ENCODE measurements at regions not wholly inside any gene's neighbourhood (a gene's known extent, or its start where the extent isn't known, plus 50 kb on each side); places are given as distances from the start of the nearest gene placed in this dataset.
A peak's percentile ranks its signal among the peaks of the same experiment; 100 is the strongest.
"Not testable (repeated sequence)": the region's sequence is repeated elsewhere in the genome, so short reads cannot be mapped to it uniquely, and the experiment has no call there.

GRCh38 chr9:75540185-75540584, 350.3 kb upstream of the PCSK5 start:
- DNase-seq (ENCODE audit: insufficient read length, low spot score): no peak
- no peak for FAIRE-seq
- TF ChIP-seq POLR2A (IDR thresholded peaks at IDR 0.05; ENCODE audit: low read depth, low read length): no peak

- no peak for DNase-seq (ENCODE audit: insufficient read length, low spot score)
- TF ChIP-seq POLR2A (IDR thresholded peaks at IDR 0.05; ENCODE audit: low read depth, low read length): no peak
- no peak for FAIRE-seq
These were observed 348.7 kb upstream of the PCSK5 start for GRCh38 chr9:75541734-75542133.

GRCh38 chr9:75544815-75545214, 345.7 kb upstream of the PCSK5 start:
- DNase-seq (ENCODE audit: insufficient read length, low spot score) (no peak), FAIRE-seq (no peak)
- no peak for TF ChIP-seq POLR2A (IDR thresholded peaks at IDR 0.05; ENCODE audit: low read depth, low read length)

- FAIRE-seq: no peak
- TF ChIP-seq POLR2A (IDR thresholded peaks at IDR 0.05; ENCODE audit: low read depth, low read length): no peak
- no peak for DNase-seq (ENCODE audit: insufficient read length, low spot score)
These were observed 345.2 kb upstream of the PCSK5 start for GRCh38 chr9:75545287-75545686.

- no peak for FAIRE-seq
- TF ChIP-seq POLR2A (IDR thresholded peaks at IDR 0.05; ENCODE audit: low read depth, low read length): no peak
- no peak for DNase-seq (ENCODE audit: insufficient read length, low spot score)
These were observed 341.6 kb upstream of the PCSK5 start for GRCh38 chr9:75548871-75549270.

- FAIRE-seq (no peak), DNase-seq (ENCODE audit: insufficient read length, low spot score) (no peak)
- TF ChIP-seq POLR2A (IDR thresholded peaks at IDR 0.05; ENCODE audit: low read depth, low read length): no peak
These were observed 338.6 kb upstream of the PCSK5 start for GRCh38 chr9:75551861-75552260.

GRCh38 chr9:75552941-75553340, 337.5 kb upstream of the PCSK5 start:
- FAIRE-seq (no peak), DNase-seq (ENCODE audit: insufficient read length, low spot score) (no peak)
- no peak for TF ChIP-seq POLR2A (IDR thresholded peaks at IDR 0.05; ENCODE audit: low read depth, low read length)

- not testable (repeated sequence) for FAIRE-seq; DNase-seq (ENCODE audit: insufficient read length, low spot score)
These were observed 323.7 kb upstream of the PCSK5 start for GRCh38 chr9:75566813-75567212.

GRCh38 chr9:75570538-75570937, 319.9 kb upstream of the PCSK5 start:
- TF ChIP-seq POLR2A (IDR thresholded peaks at IDR 0.05; ENCODE audit: low read depth, low read length): no peak
- FAIRE-seq (no peak), DNase-seq (ENCODE audit: insufficient read length, low spot score) (no peak)

GRCh38 chr9:75574569-75574968, 315.9 kb upstream of the PCSK5 start:
- FAIRE-seq: no peak
- no peak for DNase-seq (ENCODE audit: insufficient read length, low spot score)
- no peak for TF ChIP-seq POLR2A (IDR thresholded peaks at IDR 0.05; ENCODE audit: low read depth, low read length)

- no peak for TF ChIP-seq POLR2A (IDR thresholded peaks at IDR 0.05; ENCODE audit: low read depth, low read length)
- DNase-seq (ENCODE audit: insufficient read length, low spot score) (no peak), FAIRE-seq (no peak)
These were observed 307.6 kb upstream of the PCSK5 start for GRCh38 chr9:75582870-75583269.

GRCh38 chr9:75588808-75589207, 301.7 kb upstream of the PCSK5 start:
- peak; percentile 43 for FAIRE-seq
- no peak for TF ChIP-seq POLR2A (IDR thresholded peaks at IDR 0.05; ENCODE audit: low read depth, low read length)
- no peak for DNase-seq (ENCODE audit: insufficient read length, low spot score)

- FAIRE-seq: no peak
- TF ChIP-seq POLR2A (IDR thresholded peaks at IDR 0.05; ENCODE audit: low read depth, low read length): no peak
These were observed 301.0 kb upstream of the PCSK5 start for GRCh38 chr9:75589497-75589896.

GRCh38 chr9:75591972-75592371, 298.5 kb upstream of the PCSK5 start:
- DNase-seq (ENCODE audit: insufficient read length, low spot score) (no peak), FAIRE-seq (no peak)
- no peak for TF ChIP-seq POLR2A (IDR thresholded peaks at IDR 0.05; ENCODE audit: low read depth, low read length)

More at GRCh38 chr9:75589497-75589896, 301.0 kb upstream of the PCSK5 start:
- DNase-seq (ENCODE audit: insufficient read length, low spot score): no peak

- DNase-seq (ENCODE audit: insufficient read length, low spot score) (no peak), FAIRE-seq (no peak)
- TF ChIP-seq POLR2A (IDR thresholded peaks at IDR 0.05; ENCODE audit: low read depth, low read length): no peak
These were observed 297.9 kb upstream of the PCSK5 start for GRCh38 chr9:75592586-75592985.

- no peak for FAIRE-seq
- no peak for TF ChIP-seq POLR2A (IDR thresholded peaks at IDR 0.05; ENCODE audit: low read depth, low read length)
- DNase-seq (ENCODE audit: insufficient read length, low spot score): no peak
These were observed 296.6 kb upstream of the PCSK5 start for GRCh38 chr9:75593920-75594319.
